Nephron progenitor cell (in vitro differentiated cells): ENCODE measurements at regions not wholly inside any gene's neighbourhood (a gene's known extent, or its start where the extent isn't known, plus 50 kb on each side); places are given as distances from the start of the nearest gene placed in this dataset.

Experiments
- DNase-seq: peaks from one replicate; pipeline ENCODE4 v3.0.0; 2021
- H3K27ac Mint-ChIP-seq: 2 replicates; pipeline ENCODE4 v1.8.0; 2021; ENCODE audit warnings: mild to moderate bottlenecking, moderate library complexity, mixed read lengths
- H3K27me3 Mint-ChIP-seq: 2 replicates; pipeline ENCODE4 v1.8.0; 2021; ENCODE audit warnings: mild to moderate bottlenecking, low read depth, mixed read lengths; ENCODE audit not compliant: poor library complexity
- H3K36me3 Mint-ChIP-seq: 2 replicates; pipeline ENCODE4 v1.8.0; 2021; ENCODE audit warnings: low read depth, mixed read lengths
- H3K4me1 Mint-ChIP-seq: 2 replicates; pipeline ENCODE4 v1.8.0; 2021; ENCODE audit warnings: mixed read lengths
- H3K4me3 Mint-ChIP-seq: 2 replicates; pipeline ENCODE4 v1.8.0; 2021; ENCODE audit warnings: mild to moderate bottlenecking, moderate library complexity, mixed read lengths
- H3K9me3 Mint-ChIP-seq: 2 replicates; pipeline ENCODE4 v1.8.0; 2021; ENCODE audit warnings: mild to moderate bottlenecking, moderate library complexity, mixed read lengths
- TF ChIP-seq, protein P1 (sequence below): fragments of 200-600 bp; sonication (generic); IDR thresholded peaks from 2 replicates; pipeline ENCODE4 v1.5.0; 2021; ENCODE audit warnings: antibody characterized with exemption

DNA sequence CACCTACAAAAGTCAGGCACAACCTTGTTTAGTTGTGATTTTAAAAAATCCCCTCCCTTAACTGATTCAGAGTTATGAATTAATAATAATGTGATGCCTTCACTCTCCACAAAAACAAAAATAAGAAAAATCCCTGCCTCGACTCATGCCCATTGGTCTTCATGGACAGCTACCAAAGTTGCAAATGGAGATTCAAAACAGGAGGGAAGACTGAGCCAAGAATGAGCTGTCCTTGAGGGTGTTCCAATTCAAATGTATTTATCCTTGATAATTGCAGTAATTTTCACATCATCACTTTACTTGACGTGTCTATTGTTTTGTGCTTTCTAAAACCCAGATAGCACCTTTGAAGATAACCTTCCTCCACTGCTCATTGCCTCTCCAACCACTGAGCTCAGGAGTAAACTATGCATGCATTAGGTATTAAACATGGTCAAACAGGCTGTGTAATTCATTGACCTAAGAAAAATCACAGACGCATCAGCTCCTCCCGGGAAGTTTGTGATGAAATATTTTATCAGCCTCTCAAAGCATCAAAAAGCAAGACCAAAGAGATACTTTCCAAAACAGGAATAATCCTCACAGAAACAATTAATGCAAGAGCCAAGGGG lies 712.7 kb upstream of the IGFBP3 start:
- Mint-ChIP-seq H3K36me3 (no peaks in the 10 kb centered on the region), H3K27me3 (peaks cover 3% of the 10 kb centered on the region), H3K9me3 (peaks cover 7% of the 10 kb centered on the region), H3K4me3 (no peak overlapping the region), H3K4me1 (peaks cover 44% of the 10 kb centered on the region), H3K27ac (no peak overlapping the region)
- no peak for DNase-seq
- TF ChIP-seq, protein P1, sequence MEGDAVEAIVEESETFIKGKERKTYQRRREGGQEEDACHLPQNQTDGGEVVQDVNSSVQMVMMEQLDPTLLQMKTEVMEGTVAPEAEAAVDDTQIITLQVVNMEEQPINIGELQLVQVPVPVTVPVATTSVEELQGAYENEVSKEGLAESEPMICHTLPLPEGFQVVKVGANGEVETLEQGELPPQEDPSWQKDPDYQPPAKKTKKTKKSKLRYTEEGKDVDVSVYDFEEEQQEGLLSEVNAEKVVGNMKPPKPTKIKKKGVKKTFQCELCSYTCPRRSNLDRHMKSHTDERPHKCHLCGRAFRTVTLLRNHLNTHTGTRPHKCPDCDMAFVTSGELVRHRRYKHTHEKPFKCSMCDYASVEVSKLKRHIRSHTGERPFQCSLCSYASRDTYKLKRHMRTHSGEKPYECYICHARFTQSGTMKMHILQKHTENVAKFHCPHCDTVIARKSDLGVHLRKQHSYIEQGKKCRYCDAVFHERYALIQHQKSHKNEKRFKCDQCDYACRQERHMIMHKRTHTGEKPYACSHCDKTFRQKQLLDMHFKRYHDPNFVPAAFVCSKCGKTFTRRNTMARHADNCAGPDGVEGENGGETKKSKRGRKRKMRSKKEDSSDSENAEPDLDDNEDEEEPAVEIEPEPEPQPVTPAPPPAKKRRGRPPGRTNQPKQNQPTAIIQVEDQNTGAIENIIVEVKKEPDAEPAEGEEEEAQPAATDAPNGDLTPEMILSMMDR, result no peak

DNA sequence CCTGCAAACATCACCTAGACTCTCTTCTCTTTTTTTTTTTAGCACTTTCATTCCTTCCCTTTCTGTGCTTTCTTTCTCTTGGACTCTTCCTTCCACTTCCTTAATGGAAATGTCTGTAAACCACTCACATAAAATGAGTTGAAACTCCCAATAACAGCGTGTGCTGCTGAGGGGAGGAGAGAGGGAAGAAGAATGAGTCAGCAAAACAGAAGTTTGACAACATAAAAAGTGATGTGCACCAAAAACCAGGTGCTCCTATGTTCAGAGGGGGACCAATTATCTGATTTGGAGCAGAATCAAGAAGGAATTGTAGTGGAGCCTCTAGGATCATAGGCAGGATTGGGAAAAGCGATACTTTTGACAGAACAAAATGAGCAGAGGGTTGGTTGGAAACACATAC lies 712.1 kb upstream of the IGFBP3 start:
- no peak for DNase-seq
- Mint-ChIP-seq H3K4me1 (peaks cover 48% of the 10 kb centered on the region), H3K4me3 (no peak overlapping the region), H3K27ac (no peak overlapping the region), H3K9me3 (peaks cover 7% of the 10 kb centered on the region), H3K36me3 (no peaks in the 10 kb centered on the region), H3K27me3 (peaks cover 5% of the 10 kb centered on the region)
- TF ChIP-seq, protein P1, result no peak

DNA sequence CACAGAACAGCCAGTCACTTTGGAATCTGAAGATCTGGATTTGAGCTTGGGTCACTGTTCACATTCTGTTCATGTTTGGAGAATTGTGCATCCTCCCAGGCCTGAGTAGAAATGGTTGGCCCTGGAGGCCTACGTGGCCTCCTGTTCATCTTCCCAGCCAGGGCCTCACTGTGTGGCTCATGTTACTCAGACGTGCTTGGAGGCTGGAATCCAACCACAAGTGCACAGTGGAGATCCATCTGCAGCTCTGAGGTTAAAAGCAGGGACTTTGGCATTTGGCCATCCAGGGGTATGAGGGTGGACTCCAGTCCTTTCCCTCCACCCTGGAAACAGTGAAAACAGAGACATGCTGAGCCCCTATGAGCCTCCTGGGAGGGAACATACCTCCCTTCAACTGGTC lies 709.0 kb upstream of the IGFBP3 start:
- H3K27ac Mint-ChIP-seq, result no peak overlapping the region
- peaks cover 45% of the 10 kb centered on the region for H3K4me1 Mint-ChIP-seq
- peaks cover 5% of the 10 kb centered on the region for H3K27me3 Mint-ChIP-seq
- H3K4me3 Mint-ChIP-seq, result no peak overlapping the region
- TF ChIP-seq, protein P1, result no peak
- H3K36me3 Mint-ChIP-seq, result no peaks in the 10 kb centered on the region
- DNase-seq, result no peak
- peaks cover 7% of the 10 kb centered on the region for H3K9me3 Mint-ChIP-seq

DNA sequence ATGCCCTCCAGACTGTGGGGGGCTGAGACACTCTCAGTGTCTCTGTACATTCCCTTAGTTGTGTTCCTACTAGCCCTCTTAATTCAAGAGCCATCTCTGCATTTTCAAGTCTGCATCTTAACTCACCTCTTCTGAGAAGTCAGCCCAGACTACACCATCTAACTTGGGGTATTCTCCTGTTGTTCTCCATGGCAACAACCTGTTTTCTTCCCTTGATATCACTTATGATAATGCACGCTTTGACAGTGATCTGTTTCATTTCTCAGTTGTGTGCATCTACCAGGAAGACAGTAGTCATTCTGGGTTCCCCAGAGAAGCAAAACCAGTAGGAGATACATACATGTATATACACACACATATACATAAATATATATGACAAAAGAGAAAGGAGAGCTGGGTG lies 707.3 kb upstream of the IGFBP3 start:
- Mint-ChIP-seq H3K27ac (no peak overlapping the region), H3K4me1 (peaks cover 36% of the 10 kb centered on the region), H3K27me3 (peaks cover 5% of the 10 kb centered on the region), H3K9me3 (no peaks in the 10 kb centered on the region), H3K36me3 (no peaks in the 10 kb centered on the region), H3K4me3 (no peak overlapping the region)
- TF ChIP-seq, protein P1, result no peak
- DNase-seq, result no peak

GRCh38 chr7:46626691-46627310 lies 705.7 kb upstream of the IGFBP3 start:
- H3K4me1 Mint-ChIP-seq, result peaks cover 32% of the 10 kb centered on the region
- H3K4me3 Mint-ChIP-seq, result no peak overlapping the region
- TF ChIP-seq, protein P1, result no peak
- no peak overlapping the region for H3K27ac Mint-ChIP-seq
- no peaks in the 10 kb centered on the region for H3K36me3 Mint-ChIP-seq
- DNase-seq, result no peak
- no peaks in the 10 kb centered on the region for H3K9me3 Mint-ChIP-seq
- peaks cover 3% of the 10 kb centered on the region for H3K27me3 Mint-ChIP-seq

DNA sequence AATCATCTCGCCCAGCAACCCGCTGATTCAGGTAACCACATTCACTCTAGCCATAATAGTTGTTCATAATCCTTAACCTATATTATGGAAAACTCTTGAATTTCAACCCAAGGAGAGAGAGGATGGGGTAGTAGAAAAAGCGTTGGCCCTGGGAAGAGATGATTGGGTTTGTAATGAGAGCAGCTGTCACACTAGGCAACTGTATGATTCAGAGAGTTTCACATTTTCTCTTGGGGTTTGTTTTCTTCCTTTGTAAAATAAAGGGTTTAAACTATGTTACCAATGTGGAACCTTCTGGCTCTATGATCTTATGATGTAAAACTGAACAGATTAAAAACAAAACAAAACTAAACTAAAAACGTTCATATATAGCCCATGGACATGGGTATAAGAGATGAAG lies 705.2 kb upstream of the IGFBP3 start:
- Mint-ChIP-seq H3K27ac (no peak overlapping the region), H3K4me1 (peaks cover 32% of the 10 kb centered on the region), H3K36me3 (no peaks in the 10 kb centered on the region), H3K27me3 (peaks cover 3% of the 10 kb centered on the region), H3K4me3 (no peak overlapping the region), H3K9me3 (no peaks in the 10 kb centered on the region)
- TF ChIP-seq, protein P1, result no peak
- DNase-seq, result no peak
